GM12892 (cell line): ENCODE measurements at regions not wholly inside any gene's neighbourhood (a gene's known extent, or its start where the extent isn't known, plus 50 kb on each side); places are given as distances from the start of the nearest gene placed in this dataset.

Experiments used
- POLR2A ChIP-seq: IDR thresholded peaks from 2 replicates; pipeline ENCODE4 v1.6.1; 2011; ENCODE audit warnings: low read depth, low read length, control low read depth
- POLR2AphosphoS5 ChIP-seq: IDR thresholded peaks from 2 replicates; pipeline ENCODE4 v1.6.1; 2011; ENCODE audit warnings: low read depth, low read length, control low read depth
- TAF1 ChIP-seq: IDR thresholded peaks from 2 replicates; pipeline ENCODE4 v1.6.1; 2011; ENCODE audit warnings: low read depth, mild to moderate bottlenecking, control low read depth, low read length, borderline replicate concordance

- no peak for TF ChIP-seq POLR2A
- TF ChIP-seq POLR2AphosphoS5: no peak
- TF ChIP-seq TAF1: no peak
Measured at GRCh38 chr22:49018601-49019000, 809.1 kb downstream of the BRD1 start.
